ENCODE measurements at regions not wholly inside any gene's neighbourhood (a gene's known extent, or its start where the extent isn't known, plus 50 kb on each side); places are given as distances from the start of the nearest gene placed in this dataset.

GRCh38 chr10:130727766-130728490, 583.6 kb downstream of the TCERG1L start:
- TF ChIP-seq EZH2phosphoT487 (IDR thresholded peaks at IDR 0.05; ENCODE audit: borderline replicate concordance, low read depth, low read length), result no peak
- TF ChIP-seq CTCF (conservative IDR thresholded peaks at IDR 0.05; ENCODE audit: low read length), result no peak
